ENCODE measurements at regions not wholly inside any gene's neighbourhood (a gene's known extent, or its start where the extent isn't known, plus 50 kb on each side); places are given as distances from the start of the nearest gene placed in this dataset.
"Not testable (repeated sequence)": the region's sequence is repeated elsewhere in the genome, so short reads cannot be mapped to it uniquely, and the experiment has no call there.

- TF ChIP-seq, protein P1, sequence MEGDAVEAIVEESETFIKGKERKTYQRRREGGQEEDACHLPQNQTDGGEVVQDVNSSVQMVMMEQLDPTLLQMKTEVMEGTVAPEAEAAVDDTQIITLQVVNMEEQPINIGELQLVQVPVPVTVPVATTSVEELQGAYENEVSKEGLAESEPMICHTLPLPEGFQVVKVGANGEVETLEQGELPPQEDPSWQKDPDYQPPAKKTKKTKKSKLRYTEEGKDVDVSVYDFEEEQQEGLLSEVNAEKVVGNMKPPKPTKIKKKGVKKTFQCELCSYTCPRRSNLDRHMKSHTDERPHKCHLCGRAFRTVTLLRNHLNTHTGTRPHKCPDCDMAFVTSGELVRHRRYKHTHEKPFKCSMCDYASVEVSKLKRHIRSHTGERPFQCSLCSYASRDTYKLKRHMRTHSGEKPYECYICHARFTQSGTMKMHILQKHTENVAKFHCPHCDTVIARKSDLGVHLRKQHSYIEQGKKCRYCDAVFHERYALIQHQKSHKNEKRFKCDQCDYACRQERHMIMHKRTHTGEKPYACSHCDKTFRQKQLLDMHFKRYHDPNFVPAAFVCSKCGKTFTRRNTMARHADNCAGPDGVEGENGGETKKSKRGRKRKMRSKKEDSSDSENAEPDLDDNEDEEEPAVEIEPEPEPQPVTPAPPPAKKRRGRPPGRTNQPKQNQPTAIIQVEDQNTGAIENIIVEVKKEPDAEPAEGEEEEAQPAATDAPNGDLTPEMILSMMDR (IDR thresholded peaks at IDR 0.05; ENCODE audit: extremely low read depth, missing control alignments), result no peak
- DNase-seq (ENCODE audit: low spot score), result no peak
These were observed 305.0 kb downstream of the RASEF start for GRCh38 chr9:82757924-82758323.

DNA sequence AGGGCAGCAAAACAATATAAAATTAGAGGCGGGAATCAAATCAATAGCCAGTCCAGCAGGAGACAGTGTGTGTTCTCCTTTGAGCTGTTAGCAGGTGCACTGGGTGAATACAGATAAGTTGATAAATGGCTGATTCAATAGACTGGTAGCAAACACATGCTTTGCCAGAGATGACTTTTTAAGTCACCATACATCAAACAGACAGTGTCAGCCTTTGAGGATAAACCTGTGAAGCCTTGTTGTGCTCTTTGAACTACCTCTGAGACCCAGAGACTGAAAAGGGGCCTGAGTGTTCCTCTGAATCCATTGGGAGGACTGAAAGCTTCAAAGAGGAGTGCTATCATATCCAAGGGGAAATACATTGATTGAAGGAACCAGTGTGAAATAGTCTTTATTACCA is 301.9 kb downstream of the RASEF start:
- no peak for DNase-seq (ENCODE audit: low spot score)
- TF ChIP-seq, protein P1 (IDR thresholded peaks at IDR 0.05; ENCODE audit: extremely low read depth, missing control alignments), result no peak

GRCh38 chr9:82761956-82762355 is 301.0 kb downstream of the RASEF start:
- no peak for DNase-seq (ENCODE audit: low spot score)

DNA sequence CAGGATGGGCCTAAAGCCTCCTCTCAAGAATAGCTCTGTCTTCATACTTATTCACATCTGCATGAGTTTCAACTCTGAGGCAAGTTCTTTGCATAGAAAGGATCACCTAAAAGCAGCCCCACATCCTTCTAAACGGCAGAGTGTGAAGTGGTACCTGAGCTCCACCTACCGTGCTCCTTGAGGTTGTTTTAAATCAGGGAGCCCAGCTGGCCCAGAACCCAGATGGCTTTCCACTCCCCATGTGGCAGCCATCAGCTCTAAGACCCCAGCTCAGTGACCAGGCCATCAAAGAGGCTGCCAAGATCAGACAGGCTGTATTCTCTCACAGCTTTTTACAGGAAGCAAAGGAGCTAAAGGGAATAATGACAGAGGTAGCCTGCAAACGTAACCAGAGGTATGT is 299.3 kb downstream of the RASEF start:
- TF ChIP-seq, protein P1 (IDR thresholded peaks at IDR 0.05; ENCODE audit: extremely low read depth, missing control alignments), result no peak
- DNase-seq (ENCODE audit: low spot score), result no peak

More at GRCh38 chr9:82761956-82762355, 301.0 kb downstream of the RASEF start:
- TF ChIP-seq, protein P1 (IDR thresholded peaks at IDR 0.05; ENCODE audit: extremely low read depth, missing control alignments), result no peak

- TF ChIP-seq, protein P1 (IDR thresholded peaks at IDR 0.05; ENCODE audit: extremely low read depth, missing control alignments), result no peak
- DNase-seq (ENCODE audit: low spot score), result no peak
These were observed 298.8 kb downstream of the RASEF start for GRCh38 chr9:82764061-82764668.

DNA sequence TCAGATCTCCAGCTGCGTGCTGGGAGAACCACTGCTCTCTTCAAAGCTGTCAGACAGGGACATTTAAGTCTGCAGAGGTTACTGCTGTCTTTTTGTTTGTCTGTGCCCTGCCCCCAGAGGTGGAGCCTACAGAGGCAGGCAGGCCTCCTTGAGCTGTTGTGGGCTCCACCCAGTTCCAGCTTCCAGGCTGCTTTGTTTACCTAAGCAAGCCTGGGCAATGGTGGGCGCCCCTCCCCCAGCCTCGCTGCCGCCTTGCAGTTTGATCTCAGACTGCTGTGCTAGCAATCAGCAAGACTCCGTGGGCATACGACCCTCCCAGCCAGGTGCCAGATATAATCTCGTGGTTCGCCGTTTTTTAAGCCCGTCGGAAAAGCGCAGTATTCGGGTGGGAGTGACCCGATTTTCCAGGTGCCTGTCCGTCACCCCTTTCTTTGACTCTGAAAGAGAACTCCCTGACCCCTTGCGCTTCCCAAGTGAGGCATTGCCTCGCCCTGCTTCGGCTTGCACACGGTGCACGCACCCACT is 288.2 kb downstream of the RASEF start:
- DNase-seq (ENCODE audit: low spot score), result not testable (repeated sequence)

DNA sequence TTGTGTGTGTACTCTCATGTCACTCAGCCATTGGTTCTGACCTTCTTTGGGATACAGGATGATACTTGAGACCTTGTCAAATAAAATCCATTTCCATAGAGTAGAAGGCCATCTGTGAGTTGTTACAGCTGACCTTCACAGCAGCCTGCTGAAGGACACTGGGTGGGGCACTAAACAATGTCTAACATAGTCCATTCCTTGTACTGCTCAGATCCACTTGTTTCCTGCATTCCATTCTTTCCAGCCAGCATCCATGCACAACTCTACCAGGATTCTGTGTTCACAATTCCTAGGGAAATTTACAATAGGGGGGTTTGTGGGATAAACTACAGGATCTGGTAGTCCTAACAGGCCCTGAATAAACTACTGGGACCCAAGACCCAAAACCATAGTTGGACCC is 286.4 kb downstream of the RASEF start:
- no peak for DNase-seq (ENCODE audit: low spot score)
- TF ChIP-seq, protein P1 (IDR thresholded peaks at IDR 0.05; ENCODE audit: extremely low read depth, missing control alignments), result no peak

- TF ChIP-seq, protein P1 (IDR thresholded peaks at IDR 0.05; ENCODE audit: extremely low read depth, missing control alignments), result no peak
These were observed 285.6 kb downstream of the RASEF start for GRCh38 chr9:82777366-82777765.

GRCh38 chr9:82778923-82779322 is 284.0 kb downstream of the RASEF start:
- DNase-seq (ENCODE audit: low spot score), result not testable (repeated sequence)

More at GRCh38 chr9:82777366-82777765, 285.6 kb downstream of the RASEF start:
- no peak for DNase-seq (ENCODE audit: low spot score)

Data from GM20000 (cell line).